HL-60 (cell line): ENCODE measurements at regions not wholly inside any gene's neighbourhood (a gene's known extent, or its start where the extent isn't known, plus 50 kb on each side); places are given as distances from the start of the nearest gene placed in this dataset.

ENCODE experiments used
- GABPA ChIP-seq: IDR thresholded peaks from 2 replicates; pipeline ENCODE4 v1.6.1; 2012; ENCODE audit warnings: low read depth
- TF ChIP-seq, protein P1 (sequence below): IDR thresholded peaks from one replicate; pipeline ENCODE4 v1.5.1; 2011; ENCODE audit warnings: low read length, control low read depth, inconsistent platforms; ENCODE audit not compliant: insufficient read depth
- TF ChIP-seq, protein P2 (sequence below): IDR thresholded peaks from 2 replicates; pipeline ENCODE4 v1.6.1; 2012; ENCODE audit warnings: low read depth; ENCODE audit not compliant: insufficient replicate concordance

DNA sequence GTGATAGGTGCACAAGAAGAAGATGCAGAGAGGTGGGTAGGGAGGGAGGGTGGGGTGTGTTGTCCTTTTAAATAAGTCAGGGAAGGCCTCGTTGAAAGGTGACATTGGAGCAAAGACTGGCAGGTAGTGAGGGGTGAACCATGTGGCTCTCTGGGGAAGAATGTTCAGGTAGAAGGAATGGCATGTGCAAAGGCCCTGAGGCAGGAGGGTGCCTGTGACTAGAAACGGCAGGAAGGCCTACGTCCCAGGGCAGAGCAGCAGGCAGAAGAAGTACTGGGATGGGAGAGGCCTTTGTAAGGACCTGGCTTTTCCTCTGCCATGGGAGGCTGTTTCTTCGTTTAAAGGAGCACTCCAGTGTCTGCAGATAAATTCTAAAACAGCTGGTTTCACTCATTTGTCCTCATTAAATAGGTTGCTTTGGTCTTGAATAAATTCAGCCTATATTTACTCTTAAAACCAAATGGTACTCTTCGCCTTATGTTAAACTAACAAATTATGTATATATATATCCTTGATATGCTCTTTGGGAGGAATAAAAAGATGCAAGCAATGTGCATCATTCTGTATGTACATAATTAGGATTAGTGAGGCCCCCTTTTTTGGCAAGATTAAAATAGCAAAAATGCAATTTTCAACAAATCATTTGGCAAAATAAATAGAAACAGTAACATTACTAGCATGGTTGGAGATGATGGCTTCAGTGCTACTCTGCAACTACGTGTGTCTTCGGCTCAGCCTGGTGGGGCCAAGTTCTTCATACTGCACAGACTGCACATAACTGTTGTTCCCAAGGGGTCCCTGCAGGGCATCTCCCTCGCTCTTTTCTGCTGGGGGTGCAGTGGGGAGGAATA is 151.4 kb downstream of the KLF13 start:
- TF ChIP-seq, protein P1, sequence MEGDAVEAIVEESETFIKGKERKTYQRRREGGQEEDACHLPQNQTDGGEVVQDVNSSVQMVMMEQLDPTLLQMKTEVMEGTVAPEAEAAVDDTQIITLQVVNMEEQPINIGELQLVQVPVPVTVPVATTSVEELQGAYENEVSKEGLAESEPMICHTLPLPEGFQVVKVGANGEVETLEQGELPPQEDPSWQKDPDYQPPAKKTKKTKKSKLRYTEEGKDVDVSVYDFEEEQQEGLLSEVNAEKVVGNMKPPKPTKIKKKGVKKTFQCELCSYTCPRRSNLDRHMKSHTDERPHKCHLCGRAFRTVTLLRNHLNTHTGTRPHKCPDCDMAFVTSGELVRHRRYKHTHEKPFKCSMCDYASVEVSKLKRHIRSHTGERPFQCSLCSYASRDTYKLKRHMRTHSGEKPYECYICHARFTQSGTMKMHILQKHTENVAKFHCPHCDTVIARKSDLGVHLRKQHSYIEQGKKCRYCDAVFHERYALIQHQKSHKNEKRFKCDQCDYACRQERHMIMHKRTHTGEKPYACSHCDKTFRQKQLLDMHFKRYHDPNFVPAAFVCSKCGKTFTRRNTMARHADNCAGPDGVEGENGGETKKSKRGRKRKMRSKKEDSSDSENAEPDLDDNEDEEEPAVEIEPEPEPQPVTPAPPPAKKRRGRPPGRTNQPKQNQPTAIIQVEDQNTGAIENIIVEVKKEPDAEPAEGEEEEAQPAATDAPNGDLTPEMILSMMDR = no peak
- TF ChIP-seq, protein P2, sequence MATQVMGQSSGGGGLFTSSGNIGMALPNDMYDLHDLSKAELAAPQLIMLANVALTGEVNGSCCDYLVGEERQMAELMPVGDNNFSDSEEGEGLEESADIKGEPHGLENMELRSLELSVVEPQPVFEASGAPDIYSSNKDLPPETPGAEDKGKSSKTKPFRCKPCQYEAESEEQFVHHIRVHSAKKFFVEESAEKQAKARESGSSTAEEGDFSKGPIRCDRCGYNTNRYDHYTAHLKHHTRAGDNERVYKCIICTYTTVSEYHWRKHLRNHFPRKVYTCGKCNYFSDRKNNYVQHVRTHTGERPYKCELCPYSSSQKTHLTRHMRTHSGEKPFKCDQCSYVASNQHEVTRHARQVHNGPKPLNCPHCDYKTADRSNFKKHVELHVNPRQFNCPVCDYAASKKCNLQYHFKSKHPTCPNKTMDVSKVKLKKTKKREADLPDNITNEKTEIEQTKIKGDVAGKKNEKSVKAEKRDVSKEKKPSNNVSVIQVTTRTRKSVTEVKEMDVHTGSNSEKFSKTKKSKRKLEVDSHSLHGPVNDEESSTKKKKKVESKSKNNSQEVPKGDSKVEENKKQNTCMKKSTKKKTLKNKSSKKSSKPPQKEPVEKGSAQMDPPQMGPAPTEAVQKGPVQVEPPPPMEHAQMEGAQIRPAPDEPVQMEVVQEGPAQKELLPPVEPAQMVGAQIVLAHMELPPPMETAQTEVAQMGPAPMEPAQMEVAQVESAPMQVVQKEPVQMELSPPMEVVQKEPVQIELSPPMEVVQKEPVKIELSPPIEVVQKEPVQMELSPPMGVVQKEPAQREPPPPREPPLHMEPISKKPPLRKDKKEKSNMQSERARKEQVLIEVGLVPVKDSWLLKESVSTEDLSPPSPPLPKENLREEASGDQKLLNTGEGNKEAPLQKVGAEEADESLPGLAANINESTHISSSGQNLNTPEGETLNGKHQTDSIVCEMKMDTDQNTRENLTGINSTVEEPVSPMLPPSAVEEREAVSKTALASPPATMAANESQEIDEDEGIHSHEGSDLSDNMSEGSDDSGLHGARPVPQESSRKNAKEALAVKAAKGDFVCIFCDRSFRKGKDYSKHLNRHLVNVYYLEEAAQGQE = no peak
- no peak for TF ChIP-seq GABPA
